GM12878 (cell line): ENCODE measurements at regions not wholly inside any gene's neighbourhood (a gene's known extent, or its start where the extent isn't known, plus 50 kb on each side); places are given as distances from the start of the nearest gene placed in this dataset.

Experiments
- ATAC-seq: fragments of 200-7000 bp; cut with Tn5 transposase; 3 replicates; pipeline ENCODE4 v1.9.1; 2020; ENCODE audit warnings: mild to moderate bottlenecking, moderate library complexity
- BruUV-seq: library from RNA; stranded (reverse); fragments of 400-500 nt; replicated peaks from 2 replicates; lab custom pipeline; 2021; lab: Mats Ljungman, UMichigan
- CTCF ChIA-PET: fragments of 300-600 bp; sonication (Branson Sonifier 250); formaldehyde crosslinking; extraction: SDS; loops from one replicate; lab custom pipeline; 2021; ENCODE audit warnings: inconsistent platforms; lab: Yijun Ruan, JAX
- POLR2A ChIA-PET: fragments of 350-600 bp; formaldehyde crosslinking; extraction: SDS; loops from one replicate; lab custom pipeline; 2021; ENCODE audit warnings: inconsistent platforms; lab: Charles Lee
- RAD21 ChIA-PET: fragments of 300-600 bp; sonication (Branson Sonifier 250); formaldehyde crosslinking; loops from one replicate; lab custom pipeline; 2023; ENCODE audit warnings: antibody characterized with exemption; ENCODE audit not compliant: unreplicated experiment; lab: Charles Lee
- SMC1A ChIA-PET: fragments of 300-600 bp; sonication (Branson Sonifier 250); formaldehyde crosslinking; loops from one replicate; lab custom pipeline; 2023; ENCODE audit not compliant: unreplicated experiment, uncharacterized antibody; lab: Charles Lee
- DNase-seq: peaks from one replicate; pipeline ENCODE4 v3.0.0-alpha.2; 2011; ENCODE audit warnings: low read depth, low spot score
- FAIRE-seq: peaks from 3 replicates; lab custom pipeline; 2011; peaks lifted over from hg19 to GRCh38; lab: Jason Lieb, UNC
- H2AFZ ChIP-seq: 2 replicates; pipeline ENCODE4 v1.6.0; 2011; ENCODE audit warnings: low read depth, low read length, control low read depth; ENCODE audit not compliant: control insufficient read depth
- H3K27ac ChIP-seq: 2 replicates; pipeline ENCODE4 v1.5.1; 2011; ENCODE audit warnings: control low read depth; ENCODE audit not compliant: control insufficient read depth, insufficient read depth
- H3K27me3 ChIP-seq, 2 experiments: replicated peaks in 1 of 2; 2 replicates each; pipeline versions ENCODE4 v1.6.0 to v1.6.1; 2011; ENCODE audit warnings: low read length in 1 of 2; ENCODE audit not compliant: control insufficient read depth in 2 of 2, insufficient read depth in 2 of 2
- H3K36me3 ChIP-seq, 2 experiments: 2 replicates each; pipeline ENCODE4 v1.5.1; 2011; ENCODE audit warnings: low read length in 1 of 2; ENCODE audit not compliant: control insufficient read depth in 2 of 2, insufficient read depth in 2 of 2
- H3K4me1 ChIP-seq: 2 replicates; pipeline ENCODE4 v1.6.1; 2011; ENCODE audit warnings: mild to moderate bottlenecking, low read length, moderate library complexity, mixed read lengths; ENCODE audit not compliant: control insufficient read depth, insufficient read depth
- H3K4me2 ChIP-seq: 2 replicates; pipeline ENCODE4 v1.6.0; 2011; ENCODE audit warnings: control low read depth; ENCODE audit not compliant: control insufficient read depth, insufficient read depth
- H3K4me3 ChIP-seq: fragments of 200-600 bp; sonication (generic); 2 replicates; pipeline ENCODE4 v1.5.1; 2016
- H3K79me2 ChIP-seq: 2 replicates; pipeline ENCODE4 v1.6.0; 2011; ENCODE audit warnings: low read length; ENCODE audit not compliant: control insufficient read depth, insufficient read depth
- H3K9ac ChIP-seq: 2 replicates; pipeline ENCODE4 v1.8.0; 2011; ENCODE audit warnings: low read length, control low read depth, mixed read lengths; ENCODE audit not compliant: control insufficient read depth, insufficient read depth
- H3K9me3 ChIP-seq: replicated peaks from 3 replicates; pipeline ENCODE4 v1.5.1; 2011; ENCODE audit warnings: mild to moderate bottlenecking, low read length; ENCODE audit not compliant: control insufficient read depth, insufficient read depth
- H4K20me1 ChIP-seq: 2 replicates; pipeline ENCODE4 v1.6.0; 2011; ENCODE audit not compliant: control insufficient read depth, insufficient read depth
- BCLAF1 ChIP-seq: fragments of 450-650 bp; IDR thresholded peaks from 2 replicates; pipeline ENCODE4 v1.6.1; 2017; ENCODE audit warnings: antibody characterized with exemption, mild to moderate bottlenecking, moderate library complexity
- BRCA1 ChIP-seq: IDR thresholded peaks from 2 replicates; pipeline ENCODE4 v1.6.1; 2011; ENCODE audit warnings: low read depth, low read length, improper control_type of control experiment
- CBFB ChIP-seq: IDR thresholded peaks from 2 replicates; pipeline ENCODE4 v1.6.1; 2016; ENCODE audit warnings: antibody characterized with exemption, low read depth
- E2F8 ChIP-seq: fragments of 450-650 bp; IDR thresholded peaks from 2 replicates; pipeline ENCODE4 v1.6.1; 2018; ENCODE audit warnings: mild to moderate bottlenecking, low read depth, moderate library complexity; ENCODE audit not compliant: partially characterized antibody
- EGR1 ChIP-seq, 2 experiments: IDR thresholded peaks; 1 replicate in 1 of 2; 2 replicates in 1 of 2; pipeline ENCODE4 v1.6.1; 2011 to 2012; ENCODE audit warnings: low read depth in 2 of 2, low read length in 2 of 2, borderline replicate concordance in 1 of 2, mild to moderate bottlenecking in 1 of 2, moderate library complexity in 1 of 2
- ETV6 ChIP-seq, 2 experiments: fragments of 450-650 bp in 1 of 2; IDR thresholded peaks in 1 of 2; conservative IDR thresholded peaks in 1 of 2; 2 replicates each; pipeline ENCODE4 v1.6.1; 2014; ENCODE audit warnings: antibody characterized with exemption in 1 of 2, borderline replicate concordance in 1 of 2, low read depth in 1 of 2, mild to moderate bottlenecking in 1 of 2, moderate library complexity in 1 of 2
- HDAC2 ChIP-seq: fragments of 200-600 bp; sonication (generic); IDR thresholded peaks from 2 replicates; pipeline ENCODE4 v1.6.1; 2017
- KAT2A ChIP-seq: conservative IDR thresholded peaks from 2 replicates; pipeline ENCODE4 v1.6.1; 2011; ENCODE audit warnings: low read depth, low read length; ENCODE audit not compliant: control insufficient read depth
- MYB ChIP-seq: fragments of 150-350 bp; IDR thresholded peaks from 2 replicates; pipeline ENCODE4 v1.6.1; 2014; ENCODE audit warnings: mild to moderate bottlenecking, low read depth, low read length, borderline replicate concordance
- MYC ChIP-seq: IDR thresholded peaks from 2 replicates; pipeline ENCODE4 v1.6.1; 2011; ENCODE audit warnings: mild to moderate bottlenecking, low read length, moderate library complexity, inconsistent platforms; ENCODE audit not compliant: insufficient read depth, insufficient replicate concordance, insufficient read length, severe bottlenecking
- POLR2AphosphoS2 ChIP-seq: IDR thresholded peaks from 2 replicates; pipeline ENCODE4 v1.6.1; 2011; ENCODE audit warnings: low read depth, mild to moderate bottlenecking, low read length, improper control_type of control experiment, moderate library complexity
- RBBP5 ChIP-seq: fragments of 200-600 bp; sonication (generic); conservative IDR thresholded peaks from 2 replicates; pipeline ENCODE4 v1.6.1; 2016
- RFX5 ChIP-seq: IDR thresholded peaks from 2 replicates; pipeline ENCODE4 v1.6.1; 2011; ENCODE audit warnings: low read depth, low read length, improper control_type of control experiment
- TAF1 ChIP-seq: IDR thresholded peaks from 2 replicates; pipeline ENCODE4 v1.6.1; 2011; ENCODE audit warnings: mild to moderate bottlenecking, low read depth, low read length, borderline replicate concordance
- TCF12 ChIP-seq: IDR thresholded peaks from 2 replicates; pipeline ENCODE4 v1.6.1; 2011; ENCODE audit warnings: low read depth, mild to moderate bottlenecking, low read length
- ZNF24 ChIP-seq: fragments of 450-650 bp; IDR thresholded peaks from 2 replicates; pipeline ENCODE4 v1.6.1; 2017; ENCODE audit warnings: antibody characterized with exemption, mild to moderate bottlenecking
- WGBS: methylation state at CpG from one replicate; pipeline ENCODE4 v1.1.6; 2016; ENCODE audit warnings: low lambda C conversion rate; ENCODE audit not compliant: insufficient replicate concordance, insufficient coverage; ENCODE audit errors: missing lambda C conversion rate; 5-methylcytosine and 5-hydroxymethylcytosine counted together
- in situ Hi-C: fragments of 300-500 bp; cut with MboI; formaldehyde crosslinking; loops from 9 replicates; pipeline ENCODE4 v1.14.3; 2018; ENCODE audit warnings: mixed read lengths
- intact Hi-C: fragments of 100-400 bp; cut with micrococcal nuclease; formaldehyde crosslinking; loops from one replicate; pipeline ENCODE4 v1.14.2; 2022; ENCODE audit not compliant: unreplicated experiment
- TF ChIP-seq, protein P1 (sequence below): IDR thresholded peaks from 2 replicates; pipeline ENCODE4 v1.6.1; 2011; ENCODE audit warnings: low read depth, low read length, improper control_type of control experiment, borderline replicate concordance

DNA sequence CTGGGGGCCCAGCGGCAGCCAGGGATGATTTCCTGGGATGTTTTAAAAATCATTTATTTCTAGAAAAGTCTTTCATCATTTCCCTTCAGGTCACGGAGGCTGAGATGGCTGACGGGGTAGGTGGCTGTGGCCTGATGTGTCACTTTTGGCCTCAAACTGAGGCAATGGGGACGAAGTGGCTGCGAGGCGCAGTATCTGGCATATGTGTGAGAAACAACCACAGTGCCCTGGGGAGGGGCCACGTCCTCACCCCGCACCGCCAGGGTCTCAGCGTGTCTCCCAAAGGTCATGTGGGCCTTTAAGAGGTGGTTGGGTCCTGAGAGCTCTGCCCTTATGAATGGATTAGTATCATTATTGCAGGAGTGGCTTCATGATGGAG, 120.0 kb downstream of the CEBPB start (continued):
- TF ChIP-seq ZNF24 = no peak

DNA sequence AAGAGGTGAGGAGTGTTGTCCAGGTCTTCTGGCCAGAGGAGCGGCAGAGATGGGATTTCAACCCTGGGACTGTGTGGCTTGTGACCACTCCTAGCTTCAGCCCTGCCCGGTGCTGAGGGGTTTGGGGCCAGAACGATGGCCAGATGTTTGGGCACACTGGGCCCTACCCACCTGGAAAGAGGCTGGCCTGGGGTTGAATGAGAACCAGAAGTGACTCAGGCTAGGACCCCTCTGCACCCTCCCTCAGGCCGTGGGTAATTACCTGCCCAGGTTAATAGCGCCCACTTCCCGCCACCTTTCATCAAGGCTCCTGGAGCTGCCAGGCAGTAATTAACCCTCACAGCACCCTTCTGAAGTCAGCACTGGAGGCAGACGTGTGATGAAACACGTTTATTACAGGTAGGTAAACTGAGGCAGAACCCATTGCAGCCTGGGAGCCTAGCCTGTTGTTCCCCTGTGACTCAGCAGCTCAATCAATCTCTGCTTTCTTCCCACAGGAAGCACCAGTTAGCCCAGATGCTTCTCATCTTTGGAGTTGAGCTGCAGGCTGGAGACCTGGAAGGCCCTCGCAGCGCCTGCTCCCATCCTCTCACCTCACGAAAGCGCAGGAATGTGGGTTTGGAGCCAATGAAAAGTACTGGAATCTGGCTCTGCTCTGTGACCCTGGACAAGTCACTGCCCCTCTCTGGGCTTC, 120.8 kb downstream of the CEBPB start:
- in situ Hi-C loops = no loop called here
- H3K27me3 ChIP-seq = peaks cover 0 to 3% of the 10 kb centered on the region in 2 experiments; a peak in 2 of 4 replicates
- ChIA-PET RAD21 (no interaction called here), POLR2A (no interaction called here), SMC1A (no interaction called here), CTCF (no interaction called here)
- no peak for ATAC-seq
- no peak overlapping the region for H3K4me2 ChIP-seq
- no peak overlapping the region for H2AFZ ChIP-seq
- no peaks in the 10 kb centered on the region for H3K79me2 ChIP-seq
- 56% methylated on average over 12 of the region's 12 CpGs for WGBS
- H3K9me3 ChIP-seq = no peaks in the 10 kb centered on the region; the same call in 2 of the 3 replicates
- no peaks in the 10 kb centered on the region; the same call in 1 of the 2 replicates for H4K20me1 ChIP-seq
- no peaks in the 10 kb centered on the region for H3K4me1 ChIP-seq
- H3K36me3 ChIP-seq = no peaks in the 10 kb centered on the region
- H3K9ac ChIP-seq = no peak overlapping the region
- no TSS peak for BruUV-seq
- no peak overlapping the region for H3K27ac ChIP-seq
- no peak for FAIRE-seq
- no peak overlapping the region for H3K4me3 ChIP-seq
- no peak for DNase-seq
- intact Hi-C loops = no loop called here
- no peak for TF ChIP-seq MYC
- TF ChIP-seq BCLAF1 = no peak
- TF ChIP-seq, protein P1, sequence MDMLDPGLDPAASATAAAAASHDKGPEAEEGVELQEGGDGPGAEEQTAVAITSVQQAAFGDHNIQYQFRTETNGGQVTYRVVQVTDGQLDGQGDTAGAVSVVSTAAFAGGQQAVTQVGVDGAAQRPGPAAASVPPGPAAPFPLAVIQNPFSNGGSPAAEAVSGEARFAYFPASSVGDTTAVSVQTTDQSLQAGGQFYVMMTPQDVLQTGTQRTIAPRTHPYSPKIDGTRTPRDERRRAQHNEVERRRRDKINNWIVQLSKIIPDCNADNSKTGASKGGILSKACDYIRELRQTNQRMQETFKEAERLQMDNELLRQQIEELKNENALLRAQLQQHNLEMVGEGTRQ = no peak
- TF ChIP-seq MYB = no peak
- no peak for TF ChIP-seq TCF12
- no peak for TF ChIP-seq KAT2A
- TF ChIP-seq HDAC2 = no peak
- no peak for TF ChIP-seq RFX5
- no peak for TF ChIP-seq CBFB
- no peak for TF ChIP-seq EGR1 (IDR thresholded peaks at IDR 0.05; ENCODE audit: borderline replicate concordance in 1 of 2, low read depth in 2 of 2, low read length in 2 of 2)
- TF ChIP-seq BRCA1 = no peak
- no peak for TF ChIP-seq ETV6 (conservative IDR thresholded peaks at IDR 0.05 in 1 of 2, IDR thresholded peaks at IDR 0.05 in 1 of 2; ENCODE audit: borderline replicate concordance in 1 of 2, low read depth in 1 of 2)
- TF ChIP-seq TAF1 = no peak
- no peak for TF ChIP-seq RBBP5
- no peak for TF ChIP-seq E2F8
- no peak for TF ChIP-seq POLR2AphosphoS2
